HepG2 (cell line): ENCODE measurements at regions not wholly inside any gene's neighbourhood (a gene's known extent, or its start where the extent isn't known, plus 50 kb on each side); places are given as distances from the start of the nearest gene placed in this dataset.

Source experiments
- ATAC-seq: fragments of 200-7000 bp; cut with Tn5 transposase; 3 replicates; pipeline ENCODE4 v1.9.1; 2020; ENCODE audit warnings: mild to moderate bottlenecking, moderate library complexity
- BruUV-seq: library from RNA; stranded (reverse); fragments of 400-500 nt; replicated peaks from 2 replicates; lab custom pipeline; 2021; lab: Mats Ljungman, UMichigan
- CTCF ChIA-PET: fragments of 300-600 bp; formaldehyde crosslinking; extraction: SDS; loops from one replicate; lab custom pipeline; 2021; ENCODE audit warnings: low total read pairs, inconsistent platforms, low intra/inter-chr PET ratio; lab: Yijun Ruan, JAX
- POLR2A ChIA-PET: fragments of 350-600 bp; sonication (Branson Sonifier 250); formaldehyde crosslinking; loops from one replicate; lab custom pipeline; 2020; ENCODE audit warnings: antibody characterized with exemption, inconsistent platforms; lab: Yijun Ruan, JAX
- DNase-seq: peaks from one replicate; pipeline ENCODE4 v3.0.0-alpha.2; 2015; ENCODE audit warnings: low spot score
- FAIRE-seq: peaks from 3 replicates; lab custom pipeline; 2011; peaks lifted over from hg19 to GRCh38; lab: Jason Lieb, UNC
- H2AFZ ChIP-seq: one replicate; pipeline ENCODE4 v1.6.1; 2011; ENCODE audit warnings: low read length, inconsistent platforms
- H3K27ac ChIP-seq: fragments of 300-600 bp; 3 replicates; pipeline ENCODE4 v1.8.0; 2011; ENCODE audit warnings: mixed run types, mild to moderate bottlenecking, mixed read lengths, low read length, inconsistent platforms; ENCODE audit not compliant: insufficient read depth; ENCODE audit errors: extremely low read length
- H3K27me3 ChIP-seq, 2 experiments: fragments of 200-600 bp in 1 of 2; 2 replicates in 1 of 2; 3 replicates in 1 of 2; pipeline versions ENCODE4 v1.6.0 to v1.8.0; 2011; ENCODE audit warnings: low read length in 2 of 2, mild to moderate bottlenecking in 2 of 2, moderate library complexity in 2 of 2, inconsistent platforms in 1 of 2; ENCODE audit not compliant: insufficient read depth in 2 of 2, control insufficient read depth in 1 of 2
- H3K36me3 ChIP-seq, 2 experiments: fragments of 200-600 bp in 1 of 2; replicated peaks in 1 of 2; 2 replicates in 1 of 2; 3 replicates in 1 of 2; pipeline versions ENCODE4 v1.5.1 to v1.8.0; 2011; ENCODE audit warnings: low read length in 2 of 2, inconsistent platforms in 1 of 2; ENCODE audit not compliant: insufficient read depth in 2 of 2, control insufficient read depth in 1 of 2
- H3K4me1 ChIP-seq: 2 replicates; pipeline ENCODE4 v1.5.1; 2012; ENCODE audit warnings: low read length, inconsistent platforms; ENCODE audit not compliant: insufficient read depth
- H3K4me2 ChIP-seq: 2 replicates; pipeline ENCODE4 v1.6.0; 2011; ENCODE audit warnings: low read depth, low read length, inconsistent platforms
- H3K4me3 ChIP-seq, 3 experiments: fragments of 200-600 bp in 1 of 3; sonication (generic), shearing (Covaris generic) in 1 of 3; replicated peaks in 1 of 3; 2 replicates each; pipeline ENCODE4 v1.5.1; 2011 to 2016; ENCODE audit warnings: low read length in 3 of 3, inconsistent platforms in 2 of 3, low read depth in 2 of 3, mild to moderate bottlenecking in 2 of 3, control low read depth in 1 of 3, mixed read lengths in 1 of 3; ENCODE audit not compliant: insufficient read depth in 1 of 3
- H3K79me2 ChIP-seq: one replicate; pipeline ENCODE4 v1.6.1; 2011; ENCODE audit warnings: low read length, inconsistent platforms; ENCODE audit not compliant: insufficient read depth
- H3K9ac ChIP-seq: 2 replicates; pipeline ENCODE4 v1.6.0; 2011; ENCODE audit warnings: mild to moderate bottlenecking, low read depth, low read length, inconsistent platforms; ENCODE audit not compliant: insufficient read depth
- H3K9me3 ChIP-seq: 2 replicates; pipeline ENCODE4 v1.5.1; 2012; ENCODE audit warnings: mild to moderate bottlenecking, low read length
- H4K20me1 ChIP-seq: 2 replicates; pipeline ENCODE4 v1.6.0; 2011; ENCODE audit warnings: inconsistent platforms, mild to moderate bottlenecking, low read length, moderate library complexity; ENCODE audit not compliant: insufficient read depth
- CERS6 ChIP-seq: sonication (generic); formaldehyde crosslinking; IDR thresholded peaks from 2 replicates; pipeline ENCODE4 v1.5.0; 2020; ENCODE audit warnings: missing genetic modification reagents
- MYNN ChIP-seq: sonication (generic); formaldehyde crosslinking; IDR thresholded peaks from 2 replicates; pipeline ENCODE4 v1.4.0; 2020; ENCODE audit warnings: mild to moderate bottlenecking, low read depth, missing genetic modification reagents
- PAXIP1 ChIP-seq: sonication (generic); formaldehyde crosslinking; conservative IDR thresholded peaks from 2 replicates; pipeline ENCODE4 v1.4.0; 2020; ENCODE audit warnings: mild to moderate bottlenecking, missing genetic modification reagents, moderate library complexity
- REL ChIP-seq: sonication (generic); formaldehyde crosslinking; conservative IDR thresholded peaks from 2 replicates; pipeline ENCODE4 v1.8.0; 2022; ENCODE audit warnings: mild to moderate bottlenecking, missing genetic modification reagents, moderate library complexity
- ZFP36L1 ChIP-seq: sonication (generic); formaldehyde crosslinking; IDR thresholded peaks from 2 replicates; pipeline ENCODE4 v1.8.0; 2022; ENCODE audit warnings: mild to moderate bottlenecking, missing genetic modification reagents, moderate library complexity
- ZNF138 ChIP-seq: sonication (generic); formaldehyde crosslinking; IDR thresholded peaks from 2 replicates; pipeline ENCODE4 v1.5.0; 2020; ENCODE audit warnings: mild to moderate bottlenecking, low read depth, missing genetic modification reagents
- WGBS: methylation state at CpG from one replicate; pipeline ENCODE4 v1.1.6; 2017; ENCODE audit warnings: low lambda C conversion rate; 5-methylcytosine and 5-hydroxymethylcytosine counted together
- in situ Hi-C: cut with HindIII; loops from 2 replicates; pipeline ENCODE4 v1.10.0; 2017; ENCODE audit warnings: low pct_unique_long_range_greater_than_20kb; ENCODE audit not compliant: extremely low pct_ligation_motif_present
- intact Hi-C: fragments of 100-400 bp; cut with micrococcal nuclease; formaldehyde crosslinking; loops from one replicate; pipeline ENCODE4 v1.10.0; 2022; ENCODE audit not compliant: unreplicated experiment

GRCh38 chr5:53191548-53192165, 82.1 kb upstream of the MOCS2 start:
- no peak for ATAC-seq
- no peak for FAIRE-seq
- intact Hi-C loops: no loop called here
- Histone ChIP-seq H3K9ac (no peak overlapping the region), H3K4me3 (no peak overlapping the region), H3K27ac (no peak overlapping the region), H3K9me3 (0 out of 2 replicates have a peak, but pooled peaks cover 4% of the 10 kb centered on the region), H3K4me2 (no peak overlapping the region), H3K36me3 (no peaks in the 10 kb centered on the region), H3K27me3 (no peaks in the 10 kb centered on the region), H3K79me2 (no peaks in the 10 kb centered on the region), H4K20me1 (no peaks in the 10 kb centered on the region), H3K4me1 (peaks cover 11% of the 10 kb centered on the region), H2AFZ (no peak overlapping the region)
- ChIA-PET CTCF (no interaction called here), POLR2A (no interaction called here)
- BruUV-seq: no TSS peak
- WGBS: 10% methylated on average over 4 of the region's 4 CpGs
- no peak for DNase-seq
- TF ChIP-seq MYNN (CRISPR knock-in tag): no peak
- TF ChIP-seq ZNF138 (CRISPR knock-in tag): no peak
- no peak for TF ChIP-seq ZFP36L1 (CRISPR knock-in tag)
- no peak for TF ChIP-seq PAXIP1 (CRISPR knock-in tag)
- TF ChIP-seq CERS6 (CRISPR knock-in tag): no peak
- TF ChIP-seq REL (CRISPR knock-in tag): no peak
- in situ Hi-C loops: no loop called here
